ENCODE measurements at regions not wholly inside any gene's neighbourhood (a gene's known extent, or its start where the extent isn't known, plus 50 kb on each side); places are given as distances from the start of the nearest gene placed in this dataset.

- no peak for TF ChIP-seq CTCF (IDR thresholded peaks at IDR 0.05; ENCODE audit: low read depth, low read length, missing control alignments)
- no peak overlapping the region for H3K4me3 ChIP-seq (replicated peaks; ENCODE audit: low read depth, low read length)
- DNase-seq (ENCODE audit: extremely low read depth, low read depth) = no peak
Measured at GRCh38 chr2:134174711-134175110, 79.2 kb upstream of the MGAT5 start.

- H3K4me3 ChIP-seq (replicated peaks; ENCODE audit: low read depth, low read length) = no peak overlapping the region
- TF ChIP-seq CTCF (IDR thresholded peaks at IDR 0.05; ENCODE audit: low read depth, low read length, missing control alignments) = no peak
- no peak for DNase-seq (ENCODE audit: extremely low read depth, low read depth)
Measured at GRCh38 chr2:134175834-134176233, 78.0 kb upstream of the MGAT5 start.

DNA sequence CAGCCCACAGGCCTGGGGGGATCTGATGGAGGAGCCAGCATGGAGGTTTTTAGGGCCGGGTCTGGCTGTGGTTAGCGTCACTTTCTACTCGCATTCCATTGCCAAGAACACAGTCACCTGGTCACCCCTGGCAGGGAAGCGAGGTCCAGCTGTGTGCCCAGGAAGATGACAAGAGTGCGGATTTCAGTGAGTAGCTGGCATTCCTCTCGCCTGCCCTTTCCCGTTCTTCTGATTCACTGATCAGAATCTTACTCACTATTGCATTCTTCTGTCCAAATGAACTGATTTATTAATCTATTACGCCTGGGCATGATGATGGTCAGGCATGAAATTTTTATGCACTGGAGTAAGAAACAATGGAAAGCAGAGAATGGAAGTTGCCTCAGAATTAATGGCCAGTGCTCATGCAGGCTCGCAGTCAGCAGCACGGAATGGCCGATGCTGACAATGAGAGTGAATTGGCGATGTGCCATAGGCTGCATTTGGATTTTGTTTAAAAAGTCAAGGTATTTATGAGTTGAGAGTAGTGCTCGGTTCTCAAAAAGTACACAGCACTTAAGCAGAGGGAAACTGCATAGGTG lies 76.4 kb upstream of the MGAT5 start:
- no peak overlapping the region for H3K4me3 ChIP-seq (replicated peaks; ENCODE audit: low read depth, low read length)

GRCh38 chr2:134178138-134178877 lies 75.6 kb upstream of the MGAT5 start:
- no peak for DNase-seq (ENCODE audit: extremely low read depth, low read depth)
- TF ChIP-seq CTCF (IDR thresholded peaks at IDR 0.05; ENCODE audit: low read depth, low read length, missing control alignments) = no peak

More for the DNA sequence above, 76.4 kb upstream of the MGAT5 start:
- TF ChIP-seq CTCF (IDR thresholded peaks at IDR 0.05; ENCODE audit: low read depth, low read length, missing control alignments) = no peak
- DNase-seq (ENCODE audit: extremely low read depth, low read depth) = no peak

GRCh38 chr2:134181219-134181618 lies 72.7 kb upstream of the MGAT5 start:
- TF ChIP-seq CTCF (IDR thresholded peaks at IDR 0.05; ENCODE audit: low read depth, low read length, missing control alignments) = no peak
- no peak overlapping the region for H3K4me3 ChIP-seq (replicated peaks; ENCODE audit: low read depth, low read length)
- DNase-seq (ENCODE audit: extremely low read depth, low read depth) = no peak

More at GRCh38 chr2:134178138-134178877, 75.6 kb upstream of the MGAT5 start:
- H3K4me3 ChIP-seq (replicated peaks; ENCODE audit: low read depth, low read length) = no peak overlapping the region

GRCh38 chr2:134183679-134184078 lies 70.2 kb upstream of the MGAT5 start:
- H3K4me3 ChIP-seq (replicated peaks; ENCODE audit: low read depth, low read length) = no peak overlapping the region
- no peak for DNase-seq (ENCODE audit: extremely low read depth, low read depth)
- TF ChIP-seq CTCF (IDR thresholded peaks at IDR 0.05; ENCODE audit: low read depth, low read length, missing control alignments) = no peak

All from HFF-Myc (cell line).